Neural progenitor cell (in vitro differentiated cells): ENCODE measurements at regions not wholly inside any gene's neighbourhood (a gene's known extent, or its start where the extent isn't known, plus 50 kb on each side); places are given as distances from the start of the nearest gene placed in this dataset.

Experiments used
- DNase-seq: peaks from one replicate; pipeline ENCODE4 v3.0.0-alpha.2; 2016; ENCODE audit warnings: low spot score
- H2AFZ ChIP-seq: fragments of 200-600 bp; sonication (generic); replicated peaks from 2 replicates; pipeline ENCODE4 v1.6.1; 2016; ENCODE audit warnings: antibody characterized with exemption
- H3F3A ChIP-seq: fragments of 200-600 bp; sonication (generic); 2 replicates; pipeline ENCODE4 v1.6.1; 2016; ENCODE audit warnings: antibody characterized with exemption, low read depth
- H3K27ac ChIP-seq: fragments of 200-600 bp; sonication (generic); 2 replicates; pipeline ENCODE4 v1.5.1; 2016; ENCODE audit warnings: mild to moderate bottlenecking
- H3K27me3 ChIP-seq: fragments of 200-600 bp; sonication (generic); 2 replicates; pipeline ENCODE4 v1.6.1; 2016; ENCODE audit warnings: mild to moderate bottlenecking, moderate library complexity
- H3K36me3 ChIP-seq: fragments of 200-600 bp; sonication (generic); 2 replicates; pipeline ENCODE4 v1.5.1; 2016
- H3K4me1 ChIP-seq: fragments of 200-600 bp; sonication (generic); 2 replicates; pipeline ENCODE4 v1.6.1; 2016; ENCODE audit warnings: mixed run types
- H3K4me2 ChIP-seq: fragments of 200-600 bp; sonication (generic); 2 replicates; pipeline ENCODE4 v1.6.1; 2016
- H3K4me3 ChIP-seq: fragments of 200-600 bp; sonication (generic); 2 replicates; pipeline ENCODE4 v1.5.1; 2016
- H3K79me2 ChIP-seq: fragments of 200-600 bp; sonication (generic); 2 replicates; pipeline ENCODE4 v1.6.1; 2016; ENCODE audit warnings: low read depth
- H3K9ac ChIP-seq: fragments of 200-600 bp; sonication (generic); 2 replicates; pipeline ENCODE4 v1.6.1; 2016
- H3K9me3 ChIP-seq: fragments of 200-600 bp; sonication (generic); 2 replicates; pipeline ENCODE4 v1.5.1; 2016; ENCODE audit warnings: low read depth
- H4K20me1 ChIP-seq: fragments of 200-600 bp; sonication (generic); 2 replicates; pipeline ENCODE4 v1.6.1; 2016; ENCODE audit warnings: low read depth
- H3K27ac Mint-ChIP-seq: 3 replicates; pipeline ENCODE4 v1.8.0; 2021; ENCODE audit warnings: mixed read lengths
- H3K27me3 Mint-ChIP-seq: 2 replicates; pipeline ENCODE4 v1.8.0; 2022; ENCODE audit warnings: low read depth, mild to moderate bottlenecking, inconsistent platforms, moderate library complexity, mixed read lengths; ENCODE audit not compliant: insufficient read depth
- H3K36me3 Mint-ChIP-seq: 3 replicates; pipeline ENCODE4 v1.8.0; 2021; ENCODE audit warnings: mixed read lengths
- H3K4me1 Mint-ChIP-seq: 3 replicates; pipeline ENCODE4 v1.8.0; 2021; ENCODE audit warnings: mixed read lengths
- H3K4me3 Mint-ChIP-seq: 3 replicates; pipeline ENCODE4 v1.8.0; 2021; ENCODE audit warnings: mild to moderate bottlenecking, moderate library complexity, mixed read lengths
- H3K9me3 Mint-ChIP-seq: 3 replicates; pipeline ENCODE4 v1.8.0; 2020; ENCODE audit warnings: mixed read lengths
- CTCF ChIP-seq: fragments of 200-600 bp; sonication (generic); IDR thresholded peaks from 2 replicates; pipeline ENCODE4 v1.5.1; 2017; ENCODE audit warnings: antibody characterized with exemption, mild to moderate bottlenecking
- EZH2 ChIP-seq: fragments of 200-600 bp; sonication (generic); IDR thresholded peaks from 2 replicates; pipeline ENCODE4 v1.6.1; 2017; ENCODE audit warnings: antibody characterized with exemption, mild to moderate bottlenecking, moderate library complexity
- EZH2phosphoT487 ChIP-seq: fragments of 200-600 bp; sonication (generic); IDR thresholded peaks from 2 replicates; pipeline ENCODE4 v1.6.1; 2017; ENCODE audit warnings: antibody characterized with exemption

- Mint-ChIP-seq H3K9me3 (no peaks in the 10 kb centered on the region), H3K4me1 (peaks cover 14% of the 10 kb centered on the region), H3K4me3 (no peak overlapping the region), H3K27me3 (no peaks in the 10 kb centered on the region), H3K36me3 (no peaks in the 10 kb centered on the region), H3K27ac (no peak overlapping the region)
- no peaks in the 10 kb centered on the region for H3K36me3 ChIP-seq
- no peak for DNase-seq
- H3K27me3 ChIP-seq = no peaks in the 10 kb centered on the region
- no peak for TF ChIP-seq EZH2
- no peak for TF ChIP-seq CTCF
- TF ChIP-seq EZH2phosphoT487 = no peak
- no peaks in the 10 kb centered on the region for H3K4me1 ChIP-seq
- no peak overlapping the region for H3K9ac ChIP-seq
- H3K4me3 ChIP-seq = no peak overlapping the region
- H3K9me3 ChIP-seq = no peaks in the 10 kb centered on the region
- no peak overlapping the region for H2AFZ ChIP-seq
- H3F3A ChIP-seq = no peaks in the 10 kb centered on the region
- no peak overlapping the region for H3K4me2 ChIP-seq
- H4K20me1 ChIP-seq = no peaks in the 10 kb centered on the region
- no peaks in the 10 kb centered on the region for H3K79me2 ChIP-seq
- H3K27ac ChIP-seq = no peak overlapping the region
Observed at GRCh38 chr2:65636813-65637483, 204.5 kb upstream of the SPRED2 start.

GRCh38 chr2:65636024-65636423 lies 203.6 kb upstream of the SPRED2 start:
- Histone ChIP-seq H3K4me2 (no peak overlapping the region), H3K79me2 (no peaks in the 10 kb centered on the region), H3K4me3 (no peak overlapping the region), H3K36me3 (no peaks in the 10 kb centered on the region), H3F3A (no peaks in the 10 kb centered on the region), H2AFZ (no peak overlapping the region), H3K4me1 (no peaks in the 10 kb centered on the region), H3K9ac (no peak overlapping the region), H3K27me3 (no peaks in the 10 kb centered on the region), H3K27ac (no peak overlapping the region), H4K20me1 (no peaks in the 10 kb centered on the region), H3K9me3 (no peaks in the 10 kb centered on the region)
- no peaks in the 10 kb centered on the region for H3K27me3 Mint-ChIP-seq
- peaks cover 14% of the 10 kb centered on the region for H3K4me1 Mint-ChIP-seq
- no peaks in the 10 kb centered on the region for H3K9me3 Mint-ChIP-seq
- no peak for DNase-seq
- no peak overlapping the region for H3K27ac Mint-ChIP-seq
- no peak overlapping the region for H3K4me3 Mint-ChIP-seq
- H3K36me3 Mint-ChIP-seq = no peaks in the 10 kb centered on the region
- TF ChIP-seq CTCF = no peak
- no peak for TF ChIP-seq EZH2phosphoT487
- no peak for TF ChIP-seq EZH2

GRCh38 chr2:65634304-65634703 lies 201.9 kb upstream of the SPRED2 start:
- Mint-ChIP-seq H3K4me1 (peaks cover 11% of the 10 kb centered on the region), H3K36me3 (no peaks in the 10 kb centered on the region)
- DNase-seq = no peak

More at GRCh38 chr2:65634304-65634703, 201.9 kb upstream of the SPRED2 start:
- no peak for TF ChIP-seq EZH2phosphoT487
- no peak for TF ChIP-seq EZH2
- no peak for TF ChIP-seq CTCF
- no peak overlapping the region for H3K4me3 Mint-ChIP-seq
- Histone ChIP-seq H3K4me3 (no peak overlapping the region), H3K9me3 (no peaks in the 10 kb centered on the region), H4K20me1 (no peaks in the 10 kb centered on the region), H3K9ac (no peak overlapping the region), H3K4me1 (no peaks in the 10 kb centered on the region), H3K4me2 (no peak overlapping the region), H3F3A (no peaks in the 10 kb centered on the region), H3K27me3 (no peaks in the 10 kb centered on the region), H3K36me3 (no peaks in the 10 kb centered on the region), H2AFZ (no peak overlapping the region), H3K27ac (no peak overlapping the region), H3K79me2 (no peaks in the 10 kb centered on the region)
- H3K9me3 Mint-ChIP-seq = no peaks in the 10 kb centered on the region
- H3K27ac Mint-ChIP-seq = no peak overlapping the region
- H3K27me3 Mint-ChIP-seq = no peaks in the 10 kb centered on the region
